Esophagus muscularis mucosa (tissue), 3 donors: ENCODE measurements at regions not wholly inside any gene's neighbourhood (a gene's known extent, or its start where the extent isn't known, plus 50 kb on each side); places are given as distances from the start of the nearest gene placed in this dataset.

Source experiments
- POLR2AphosphoS5 ChIP-seq, 2 donors: sonication (generic); formaldehyde crosslinking; IDR thresholded peaks; one replicate each; pipeline ENCODE4 v1.6.1; 2017; ENCODE audit warnings: antibody characterized with exemption in 2 of 2
- TF ChIP-seq, protein P1 (sequence below), 3 experiments: fragments of 200-600 bp in 2 of 3; fragments of 450-650 bp in 1 of 3; sonication (generic) in 2 of 3; IDR thresholded peaks; one replicate each; pipeline ENCODE4 v1.5.1; 2017 to 2019; ENCODE audit warnings: antibody characterized with exemption in 3 of 3, mild to moderate bottlenecking in 2 of 3, moderate library complexity in 1 of 3

GRCh38 chr4:96504386-96504785, 664.5 kb downstream of the PDHA2 start:
- TF ChIP-seq, protein P1, sequence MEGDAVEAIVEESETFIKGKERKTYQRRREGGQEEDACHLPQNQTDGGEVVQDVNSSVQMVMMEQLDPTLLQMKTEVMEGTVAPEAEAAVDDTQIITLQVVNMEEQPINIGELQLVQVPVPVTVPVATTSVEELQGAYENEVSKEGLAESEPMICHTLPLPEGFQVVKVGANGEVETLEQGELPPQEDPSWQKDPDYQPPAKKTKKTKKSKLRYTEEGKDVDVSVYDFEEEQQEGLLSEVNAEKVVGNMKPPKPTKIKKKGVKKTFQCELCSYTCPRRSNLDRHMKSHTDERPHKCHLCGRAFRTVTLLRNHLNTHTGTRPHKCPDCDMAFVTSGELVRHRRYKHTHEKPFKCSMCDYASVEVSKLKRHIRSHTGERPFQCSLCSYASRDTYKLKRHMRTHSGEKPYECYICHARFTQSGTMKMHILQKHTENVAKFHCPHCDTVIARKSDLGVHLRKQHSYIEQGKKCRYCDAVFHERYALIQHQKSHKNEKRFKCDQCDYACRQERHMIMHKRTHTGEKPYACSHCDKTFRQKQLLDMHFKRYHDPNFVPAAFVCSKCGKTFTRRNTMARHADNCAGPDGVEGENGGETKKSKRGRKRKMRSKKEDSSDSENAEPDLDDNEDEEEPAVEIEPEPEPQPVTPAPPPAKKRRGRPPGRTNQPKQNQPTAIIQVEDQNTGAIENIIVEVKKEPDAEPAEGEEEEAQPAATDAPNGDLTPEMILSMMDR (IDR thresholded peaks at IDR 0.05): no peak
- TF ChIP-seq POLR2AphosphoS5 (IDR thresholded peaks at IDR 0.05): no peak
